GM23338 (cell line): ENCODE measurements at regions not wholly inside any gene's neighbourhood (a gene's known extent, or its start where the extent isn't known, plus 50 kb on each side); places are given as distances from the start of the nearest gene placed in this dataset.

ENCODE experiments used
- ATAC-seq: fragments of 200-7000 bp; cut with Tn5 transposase; 3 replicates; pipeline ENCODE4 v1.9.1; 2020
- DNase-seq: peaks from one replicate; pipeline ENCODE4 v3.0.0-alpha.2; 2015; ENCODE audit warnings: low spot score
- H2AFZ ChIP-seq: fragments of 200-600 bp; sonication (generic); 2 replicates; pipeline ENCODE4 v1.8.0; 2016; ENCODE audit warnings: antibody characterized with exemption, mild to moderate bottlenecking, moderate library complexity
- H3F3A ChIP-seq: fragments of 200-600 bp; sonication (generic); replicated peaks from 2 replicates; pipeline ENCODE4 v1.8.0; 2017; ENCODE audit warnings: antibody characterized with exemption, mixed run types, low read depth
- H3K27ac ChIP-seq: fragments of 200-600 bp; sonication (generic); 2 replicates; pipeline ENCODE4 v1.6.1; 2016; ENCODE audit warnings: low read depth
- H3K27me3 ChIP-seq: fragments of 200-600 bp; sonication (generic); 2 replicates; pipeline ENCODE4 v1.8.0; 2016; ENCODE audit warnings: mild to moderate bottlenecking, mixed run types, moderate library complexity; ENCODE audit not compliant: insufficient read depth
- H3K36me3 ChIP-seq: fragments of 200-600 bp; sonication (generic); 2 replicates; pipeline ENCODE4 v1.8.0; 2016; ENCODE audit warnings: mild to moderate bottlenecking; ENCODE audit not compliant: insufficient read depth
- H3K4me1 ChIP-seq: fragments of 200-600 bp; sonication (generic); 2 replicates; pipeline ENCODE4 v1.8.0; 2016; ENCODE audit warnings: mild to moderate bottlenecking, moderate library complexity; ENCODE audit not compliant: insufficient read depth
- H3K4me2 ChIP-seq: fragments of 200-600 bp; sonication (generic); 2 replicates; pipeline ENCODE4 v1.7.1; 2017; ENCODE audit warnings: mixed run types
- H3K4me3 ChIP-seq: fragments of 200-600 bp; sonication (generic); 2 replicates; pipeline ENCODE4 v1.6.1; 2016; ENCODE audit warnings: mixed run types
- H3K79me2 ChIP-seq: fragments of 200-600 bp; sonication (generic); replicated peaks from 2 replicates; pipeline ENCODE4 v1.8.0; 2017; ENCODE audit warnings: mild to moderate bottlenecking; ENCODE audit not compliant: insufficient read depth
- H3K9me2 ChIP-seq: fragments of 200-600 bp; sonication (generic); 2 replicates; pipeline ENCODE4 v1.8.0; 2017; ENCODE audit not compliant: insufficient read depth
- H4K20me1 ChIP-seq: fragments of 200-600 bp; sonication (generic); replicated peaks from 2 replicates; pipeline ENCODE4 v1.8.0; 2017; ENCODE audit warnings: mild to moderate bottlenecking; ENCODE audit not compliant: insufficient read depth
- H3K27ac Mint-ChIP-seq: 2 replicates; pipeline ENCODE4 v1.8.0; 2020; ENCODE audit warnings: inconsistent platforms, mild to moderate bottlenecking, moderate library complexity, mixed read lengths
- H3K27me3 Mint-ChIP-seq: 3 replicates; pipeline ENCODE4 v1.8.0; 2022; ENCODE audit warnings: low read depth, mild to moderate bottlenecking, moderate library complexity, mixed read lengths, inconsistent platforms; ENCODE audit not compliant: insufficient read depth, poor library complexity
- H3K36me3 Mint-ChIP-seq: 3 replicates; pipeline ENCODE4 v1.8.0; 2021; ENCODE audit warnings: low read depth, mild to moderate bottlenecking, inconsistent platforms, moderate library complexity, mixed read lengths
- H3K4me1 Mint-ChIP-seq: 3 replicates; pipeline ENCODE4 v1.8.0; 2020; ENCODE audit warnings: mild to moderate bottlenecking, inconsistent platforms, mixed read lengths
- H3K4me3 Mint-ChIP-seq: 3 replicates; pipeline ENCODE4 v1.8.0; 2021; ENCODE audit warnings: moderate library complexity, mild to moderate bottlenecking, inconsistent platforms, mixed read lengths
- H3K9me3 Mint-ChIP-seq: 3 replicates; pipeline ENCODE4 v1.8.0; 2020; ENCODE audit warnings: moderate library complexity, mild to moderate bottlenecking, inconsistent platforms, mixed read lengths
- CREB1 ChIP-seq: fragments of 250-450 bp; sonication (Bioruptor Pico); IDR thresholded peaks from 2 replicates; pipeline ENCODE4 v1.5.0; 2020; ENCODE audit warnings: low read depth, mild to moderate bottlenecking, moderate library complexity
- EZH2 ChIP-seq: fragments of 200-600 bp; sonication (generic); IDR thresholded peaks from one replicate; pipeline ENCODE4 v1.8.0; 2017; ENCODE audit warnings: antibody characterized with exemption, mild to moderate bottlenecking, low read depth; ENCODE audit not compliant: unreplicated experiment
- EZH2phosphoT487 ChIP-seq: fragments of 200-600 bp; sonication (generic); IDR thresholded peaks from one replicate; pipeline ENCODE4 v1.8.1; 2018; ENCODE audit warnings: antibody characterized with exemption; ENCODE audit not compliant: unreplicated experiment
- NANOG ChIP-seq: IDR thresholded peaks from 2 replicates; pipeline ENCODE4 v1.6.1; 2016; ENCODE audit warnings: antibody characterized with exemption, borderline replicate concordance
- POLR2AphosphoS5 ChIP-seq: IDR thresholded peaks from 2 replicates; pipeline ENCODE4 v1.6.1; 2016; ENCODE audit warnings: antibody characterized with exemption, low read depth
- STAT1 ChIP-seq: IDR thresholded peaks from one replicate; pipeline ENCODE4 v1.6.1; 2016; ENCODE audit warnings: antibody characterized with exemption; ENCODE audit not compliant: unreplicated experiment
- ZNF114 ChIP-seq: fragments of 250-450 bp; sonication (Bioruptor Pico); IDR thresholded peaks from 2 replicates; pipeline ENCODE4 v1.5.0; 2020; ENCODE audit warnings: mild to moderate bottlenecking, moderate library complexity
- ZNF331 ChIP-seq: fragments of 250-450 bp; sonication (Bioruptor Pico); IDR thresholded peaks from 2 replicates; pipeline ENCODE4 v1.5.0; 2020; ENCODE audit warnings: low read depth, mild to moderate bottlenecking, moderate library complexity
- TF ChIP-seq, protein P1 (sequence below): fragments of 250-450 bp; sonication (Bioruptor Pico); IDR thresholded peaks from 2 replicates; pipeline ENCODE4 v1.5.0; 2020; ENCODE audit warnings: mild to moderate bottlenecking, moderate library complexity
- TF ChIP-seq, protein P2 (sequence below): IDR thresholded peaks from one replicate; pipeline ENCODE4 v1.6.1; 2018; ENCODE audit warnings: antibody characterized with exemption; ENCODE audit not compliant: unreplicated experiment
- TF ChIP-seq, protein P3 (sequence below): IDR thresholded peaks from 2 replicates; pipeline ENCODE4 v1.6.1; 2016; ENCODE audit warnings: antibody characterized with exemption
- TF ChIP-seq, protein P4 (sequence below), 2 experiments: fragments of 200-600 bp in 1 of 2; sonication (generic) in 1 of 2; conservative IDR thresholded peaks; 2 replicates each; pipeline versions ENCODE4 v1.5.1 to v1.6.1; 2016 to 2017; ENCODE audit warnings: antibody characterized with exemption in 2 of 2, low read depth in 2 of 2, mild to moderate bottlenecking in 2 of 2, moderate library complexity in 1 of 2

DNA sequence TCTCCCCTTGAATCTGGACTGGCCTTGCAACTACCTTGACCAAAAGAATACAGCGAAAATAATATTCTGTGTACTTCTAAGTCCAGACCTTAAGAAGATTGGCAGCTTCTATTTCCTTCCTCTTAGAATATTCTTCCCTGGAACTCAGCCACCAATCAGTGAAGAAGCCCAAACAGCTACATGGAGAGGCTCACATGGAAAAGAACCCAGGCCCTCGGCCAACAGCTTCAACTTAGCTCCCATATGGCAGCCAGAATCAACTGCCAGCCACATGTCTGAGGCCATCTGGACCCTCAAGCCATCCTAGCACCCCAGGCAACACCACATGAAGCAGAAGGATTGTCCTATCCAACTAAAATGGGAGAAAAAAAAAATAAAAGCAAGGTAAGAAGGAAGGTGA lies 178.8 kb downstream of the IBTK start (continued):
- TF ChIP-seq, protein P1, sequence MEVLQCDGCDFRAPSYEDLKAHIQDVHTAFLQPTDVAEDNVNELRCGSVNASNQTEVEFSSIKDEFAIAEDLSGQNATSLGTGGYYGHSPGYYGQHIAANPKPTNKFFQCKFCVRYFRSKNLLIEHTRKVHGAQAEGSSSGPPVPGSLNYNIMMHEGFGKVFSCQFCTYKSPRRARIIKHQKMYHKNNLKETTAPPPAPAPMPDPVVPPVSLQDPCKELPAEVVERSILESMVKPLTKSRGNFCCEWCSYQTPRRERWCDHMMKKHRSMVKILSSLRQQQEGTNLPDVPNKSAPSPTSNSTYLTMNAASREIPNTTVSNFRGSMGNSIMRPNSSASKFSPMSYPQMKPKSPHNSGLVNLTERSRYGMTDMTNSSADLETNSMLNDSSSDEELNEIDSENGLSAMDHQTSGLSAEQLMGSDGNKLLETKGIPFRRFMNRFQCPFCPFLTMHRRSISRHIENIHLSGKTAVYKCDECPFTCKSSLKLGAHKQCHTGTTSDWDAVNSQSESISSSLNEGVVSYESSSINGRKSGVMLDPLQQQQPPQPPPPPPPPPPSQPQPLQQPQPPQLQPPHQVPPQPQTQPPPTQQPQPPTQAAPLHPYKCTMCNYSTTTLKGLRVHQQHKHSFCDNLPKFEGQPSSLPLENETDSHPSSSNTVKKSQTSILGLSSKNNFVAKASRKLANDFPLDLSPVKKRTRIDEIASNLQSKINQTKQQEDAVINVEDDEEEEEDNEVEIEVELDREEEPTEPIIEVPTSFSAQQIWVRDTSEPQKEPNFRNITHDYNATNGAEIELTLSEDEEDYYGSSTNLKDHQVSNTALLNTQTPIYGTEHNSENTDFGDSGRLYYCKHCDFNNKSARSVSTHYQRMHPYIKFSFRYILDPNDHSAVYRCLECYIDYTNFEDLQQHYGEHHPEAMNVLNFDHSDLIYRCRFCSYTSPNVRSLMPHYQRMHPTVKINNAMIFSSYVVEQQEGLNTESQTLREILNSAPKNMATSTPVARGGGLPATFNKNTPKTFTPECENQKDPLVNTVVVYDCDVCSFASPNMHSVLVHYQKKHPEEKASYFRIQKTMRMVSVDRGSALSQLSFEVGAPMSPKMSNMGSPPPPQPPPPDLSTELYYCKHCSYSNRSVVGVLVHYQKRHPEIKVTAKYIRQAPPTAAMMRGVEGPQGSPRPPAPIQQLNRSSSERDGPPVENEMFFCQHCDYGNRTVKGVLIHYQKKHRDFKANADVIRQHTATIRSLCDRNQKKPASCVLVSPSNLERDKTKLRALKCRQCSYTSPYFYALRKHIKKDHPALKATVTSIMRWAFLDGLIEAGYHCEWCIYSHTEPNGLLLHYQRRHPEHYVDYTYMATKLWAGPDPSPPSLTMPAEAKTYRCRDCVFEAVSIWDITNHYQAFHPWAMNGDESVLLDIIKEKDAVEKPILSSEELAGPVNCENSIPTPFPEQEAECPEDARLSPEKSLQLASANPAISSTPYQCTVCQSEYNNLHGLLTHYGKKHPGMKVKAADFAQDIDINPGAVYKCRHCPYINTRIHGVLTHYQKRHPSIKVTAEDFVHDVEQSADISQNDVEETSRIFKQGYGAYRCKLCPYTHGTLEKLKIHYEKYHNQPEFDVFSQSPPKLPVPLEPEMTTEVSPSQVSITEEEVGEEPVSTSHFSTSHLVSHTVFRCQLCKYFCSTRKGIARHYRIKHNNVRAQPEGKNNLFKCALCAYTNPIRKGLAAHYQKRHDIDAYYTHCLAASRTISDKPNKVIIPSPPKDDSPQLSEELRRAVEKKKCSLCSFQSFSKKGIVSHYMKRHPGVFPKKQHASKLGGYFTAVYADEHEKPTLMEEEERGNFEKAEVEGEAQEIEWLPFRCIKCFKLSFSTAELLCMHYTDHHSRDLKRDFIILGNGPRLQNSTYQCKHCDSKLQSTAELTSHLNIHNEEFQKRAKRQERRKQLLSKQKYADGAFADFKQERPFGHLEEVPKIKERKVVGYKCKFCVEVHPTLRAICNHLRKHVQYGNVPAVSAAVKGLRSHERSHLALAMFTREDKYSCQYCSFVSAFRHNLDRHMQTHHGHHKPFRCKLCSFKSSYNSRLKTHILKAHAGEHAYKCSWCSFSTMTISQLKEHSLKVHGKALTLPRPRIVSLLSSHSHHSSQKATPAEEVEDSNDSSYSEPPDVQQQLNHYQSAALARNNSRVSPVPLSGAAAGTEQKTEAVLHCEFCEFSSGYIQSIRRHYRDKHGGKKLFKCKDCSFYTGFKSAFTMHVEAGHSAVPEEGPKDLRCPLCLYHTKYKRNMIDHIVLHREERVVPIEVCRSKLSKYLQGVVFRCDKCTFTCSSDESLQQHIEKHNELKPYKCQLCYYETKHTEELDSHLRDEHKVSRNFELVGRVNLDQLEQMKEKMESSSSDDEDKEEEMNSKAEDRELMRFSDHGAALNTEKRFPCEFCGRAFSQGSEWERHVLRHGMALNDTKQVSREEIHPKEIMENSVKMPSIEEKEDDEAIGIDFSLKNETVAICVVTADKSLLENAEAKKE: no peak
- TF ChIP-seq NANOG (no peak), ZNF331 (no peak), ZNF114 (no peak), CREB1 (CRISPR knock-in tag) (no peak)
- TF ChIP-seq, protein P2, sequence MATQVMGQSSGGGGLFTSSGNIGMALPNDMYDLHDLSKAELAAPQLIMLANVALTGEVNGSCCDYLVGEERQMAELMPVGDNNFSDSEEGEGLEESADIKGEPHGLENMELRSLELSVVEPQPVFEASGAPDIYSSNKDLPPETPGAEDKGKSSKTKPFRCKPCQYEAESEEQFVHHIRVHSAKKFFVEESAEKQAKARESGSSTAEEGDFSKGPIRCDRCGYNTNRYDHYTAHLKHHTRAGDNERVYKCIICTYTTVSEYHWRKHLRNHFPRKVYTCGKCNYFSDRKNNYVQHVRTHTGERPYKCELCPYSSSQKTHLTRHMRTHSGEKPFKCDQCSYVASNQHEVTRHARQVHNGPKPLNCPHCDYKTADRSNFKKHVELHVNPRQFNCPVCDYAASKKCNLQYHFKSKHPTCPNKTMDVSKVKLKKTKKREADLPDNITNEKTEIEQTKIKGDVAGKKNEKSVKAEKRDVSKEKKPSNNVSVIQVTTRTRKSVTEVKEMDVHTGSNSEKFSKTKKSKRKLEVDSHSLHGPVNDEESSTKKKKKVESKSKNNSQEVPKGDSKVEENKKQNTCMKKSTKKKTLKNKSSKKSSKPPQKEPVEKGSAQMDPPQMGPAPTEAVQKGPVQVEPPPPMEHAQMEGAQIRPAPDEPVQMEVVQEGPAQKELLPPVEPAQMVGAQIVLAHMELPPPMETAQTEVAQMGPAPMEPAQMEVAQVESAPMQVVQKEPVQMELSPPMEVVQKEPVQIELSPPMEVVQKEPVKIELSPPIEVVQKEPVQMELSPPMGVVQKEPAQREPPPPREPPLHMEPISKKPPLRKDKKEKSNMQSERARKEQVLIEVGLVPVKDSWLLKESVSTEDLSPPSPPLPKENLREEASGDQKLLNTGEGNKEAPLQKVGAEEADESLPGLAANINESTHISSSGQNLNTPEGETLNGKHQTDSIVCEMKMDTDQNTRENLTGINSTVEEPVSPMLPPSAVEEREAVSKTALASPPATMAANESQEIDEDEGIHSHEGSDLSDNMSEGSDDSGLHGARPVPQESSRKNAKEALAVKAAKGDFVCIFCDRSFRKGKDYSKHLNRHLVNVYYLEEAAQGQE: no peak

DNA sequence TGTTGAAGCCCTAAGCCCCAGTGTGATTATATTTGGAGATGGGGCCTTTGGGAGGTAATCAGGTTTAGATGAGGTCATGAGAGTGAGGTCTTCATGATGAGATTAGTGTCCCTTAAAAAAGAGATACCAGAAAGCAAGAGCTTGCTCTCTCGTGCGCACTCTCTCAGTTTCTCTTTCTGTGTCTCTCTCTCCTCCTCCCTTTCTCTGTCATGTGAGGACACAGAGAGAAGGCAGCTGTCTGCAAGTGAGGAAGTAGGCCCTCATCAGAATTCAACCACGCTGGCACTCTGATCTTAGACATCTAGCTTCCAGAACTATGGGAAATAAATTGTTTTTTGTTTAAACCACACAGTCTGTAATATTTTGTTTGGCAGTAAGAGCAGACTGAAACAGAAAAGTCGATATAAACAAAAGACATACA lies 180.5 kb downstream of the IBTK start:
- H4K20me1 ChIP-seq: no peaks in the 10 kb centered on the region
- peaks cover 8% of the 10 kb centered on the region; the same call in 1 of the 2 replicates for H3K9me2 ChIP-seq
- H3K27me3 ChIP-seq: no peaks in the 10 kb centered on the region
- no peak overlapping the region for H3K27ac Mint-ChIP-seq
- H3K36me3 ChIP-seq: no peaks in the 10 kb centered on the region
- no peak overlapping the region for H3K4me3 ChIP-seq
- ATAC-seq: no peak
- H2AFZ ChIP-seq: no peak overlapping the region
- no peaks in the 10 kb centered on the region for H3K27me3 Mint-ChIP-seq
- H3K36me3 Mint-ChIP-seq: no peaks in the 10 kb centered on the region
- no peak for DNase-seq
- no peaks in the 10 kb centered on the region for H3K79me2 ChIP-seq
- no peak overlapping the region for H3K27ac ChIP-seq
- H3K4me3 Mint-ChIP-seq: no peak overlapping the region
- no peaks in the 10 kb centered on the region for H3K4me1 Mint-ChIP-seq
- no peak overlapping the region for H3K4me2 ChIP-seq
- H3K9me3 Mint-ChIP-seq: no peaks in the 10 kb centered on the region
- H3K4me1 ChIP-seq: no peaks in the 10 kb centered on the region
- no peaks in the 10 kb centered on the region for H3F3A ChIP-seq
- TF ChIP-seq EZH2phosphoT487 (no peak), EZH2 (no peak), POLR2AphosphoS5 (no peak), STAT1 (no peak), ZNF331 (no peak)
- TF ChIP-seq, protein P3, sequence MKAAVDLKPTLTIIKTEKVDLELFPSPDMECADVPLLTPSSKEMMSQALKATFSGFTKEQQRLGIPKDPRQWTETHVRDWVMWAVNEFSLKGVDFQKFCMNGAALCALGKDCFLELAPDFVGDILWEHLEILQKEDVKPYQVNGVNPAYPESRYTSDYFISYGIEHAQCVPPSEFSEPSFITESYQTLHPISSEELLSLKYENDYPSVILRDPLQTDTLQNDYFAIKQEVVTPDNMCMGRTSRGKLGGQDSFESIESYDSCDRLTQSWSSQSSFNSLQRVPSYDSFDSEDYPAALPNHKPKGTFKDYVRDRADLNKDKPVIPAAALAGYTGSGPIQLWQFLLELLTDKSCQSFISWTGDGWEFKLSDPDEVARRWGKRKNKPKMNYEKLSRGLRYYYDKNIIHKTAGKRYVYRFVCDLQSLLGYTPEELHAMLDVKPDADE: no peak
- TF ChIP-seq, protein P4, sequence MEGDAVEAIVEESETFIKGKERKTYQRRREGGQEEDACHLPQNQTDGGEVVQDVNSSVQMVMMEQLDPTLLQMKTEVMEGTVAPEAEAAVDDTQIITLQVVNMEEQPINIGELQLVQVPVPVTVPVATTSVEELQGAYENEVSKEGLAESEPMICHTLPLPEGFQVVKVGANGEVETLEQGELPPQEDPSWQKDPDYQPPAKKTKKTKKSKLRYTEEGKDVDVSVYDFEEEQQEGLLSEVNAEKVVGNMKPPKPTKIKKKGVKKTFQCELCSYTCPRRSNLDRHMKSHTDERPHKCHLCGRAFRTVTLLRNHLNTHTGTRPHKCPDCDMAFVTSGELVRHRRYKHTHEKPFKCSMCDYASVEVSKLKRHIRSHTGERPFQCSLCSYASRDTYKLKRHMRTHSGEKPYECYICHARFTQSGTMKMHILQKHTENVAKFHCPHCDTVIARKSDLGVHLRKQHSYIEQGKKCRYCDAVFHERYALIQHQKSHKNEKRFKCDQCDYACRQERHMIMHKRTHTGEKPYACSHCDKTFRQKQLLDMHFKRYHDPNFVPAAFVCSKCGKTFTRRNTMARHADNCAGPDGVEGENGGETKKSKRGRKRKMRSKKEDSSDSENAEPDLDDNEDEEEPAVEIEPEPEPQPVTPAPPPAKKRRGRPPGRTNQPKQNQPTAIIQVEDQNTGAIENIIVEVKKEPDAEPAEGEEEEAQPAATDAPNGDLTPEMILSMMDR (conservative IDR thresholded peaks at IDR 0.05; ENCODE audit: low read depth in 2 of 2): no peak
